Stomach (tissue), 8 donors: ENCODE measurements at regions not wholly inside any gene's neighbourhood (a gene's known extent, or its start where the extent isn't known, plus 50 kb on each side); places are given as distances from the start of the nearest gene placed in this dataset.
A peak's percentile ranks its signal among the peaks of the same experiment; 100 is the strongest.

ENCODE experiments used
- DNase-seq, 2 donors: peaks; one replicate each; pipeline versions ENCODE4 v3.0.0 to v3.0.0-alpha.2; 2013 to 2019
- H3K27ac ChIP-seq, 5 donors: fragments of 200-600 bp in 4 of 5; sonication (generic) in 4 of 5; one replicate each; pipeline ENCODE4 v1.5.1; 2013 to 2019; ENCODE audit warnings: mild to moderate bottlenecking in 1 of 5, moderate library complexity in 1 of 5
- H3K27me3 ChIP-seq, 3 donors: fragments of 200-600 bp; sonication (generic); one replicate each; pipeline ENCODE4 v1.5.1; 2017 to 2019; ENCODE audit warnings: mixed run types in 1 of 3
- H3K36me3 ChIP-seq, 4 donors: fragments of 200-600 bp; sonication (generic); 1 replicate in 3 of 4; 2 replicates in 1 of 4; pipeline ENCODE4 v1.5.1; 2016 to 2019
- H3K4me1 ChIP-seq, 4 donors: fragments of 200-600 bp; sonication (generic); one replicate each; pipeline ENCODE4 v1.5.1; 2016 to 2019
- H3K4me3 ChIP-seq, 4 donors: fragments of 200-600 bp; sonication (generic) in 3 of 4; one replicate each; pipeline ENCODE4 v1.5.1; 2016 to 2019; ENCODE audit warnings: mild to moderate bottlenecking in 1 of 4
- H3K9me3 ChIP-seq, 4 donors: fragments of 200-600 bp; sonication (generic); one replicate each; pipeline ENCODE4 v1.5.1; 2016 to 2019
- CTCF ChIP-seq, 7 experiments: fragments of 450-650 bp in 4 of 7; fragments of 200-600 bp in 3 of 7; sonication (generic) in 3 of 7; IDR thresholded peaks; one replicate each; pipeline ENCODE4 v1.5.1; 2016 to 2019; ENCODE audit warnings: antibody characterized with exemption in 7 of 7, control low read depth in 2 of 7, mild to moderate bottlenecking in 1 of 7
- EP300 ChIP-seq: sonication (generic); formaldehyde crosslinking; IDR thresholded peaks from one replicate; pipeline ENCODE4 v1.6.1; 2017; ENCODE audit warnings: antibody characterized with exemption
- POLR2A ChIP-seq, 4 donors: fragments of 450-650 bp; IDR thresholded peaks; one replicate each; pipeline ENCODE4 v1.6.1; 2016; ENCODE audit warnings: antibody characterized with exemption in 4 of 4, control low read depth in 2 of 4, mild to moderate bottlenecking in 1 of 4, moderate library complexity in 1 of 4
- POLR2AphosphoS5 ChIP-seq, 3 donors: sonication (generic); formaldehyde crosslinking; IDR thresholded peaks; one replicate each; pipeline ENCODE4 v1.6.1; 2016; ENCODE audit warnings: antibody characterized with exemption in 3 of 3
- WGBS, 5 donors: extraction: QIAGEN DNeasy Blood & Tissue Kit in 3 of 5; methylation state at CpG; one replicate each; pipeline versions ENCODE4 v1.1.5 to v1.1.7; 2013 to 2018; 5-methylcytosine and 5-hydroxymethylcytosine counted together
- intact Hi-C: fragments of 100-400 bp; cut with DNase I; formaldehyde crosslinking; loops from one replicate; pipeline ENCODE4 v1.15.1; 2023; ENCODE audit warnings: low total_unique reads
- donor health status: healthy with polysubstance abuse.
- donor health status: Bipolar disorder and iron deficiency.
- donor health status: healthy.

- Histone ChIP-seq H3K4me3 (no peak overlapping the region), H3K27ac (no peak overlapping the region), H3K27me3 (peaks cover 0 to 74% (median 9%) of the 10 kb centered on the region in 3 donors), H3K9me3 (no peaks in the 10 kb centered on the region), H3K36me3 (no peaks in the 10 kb centered on the region), H3K4me1 (no peaks in the 10 kb centered on the region)
- DNase-seq: peak in 1 of 2 donors; percentile 23
- WGBS, 5 donors: 79 to 87% (median 85%) methylated on average over 20 to 22 of the region's 22 CpGs
- no peak for TF ChIP-seq POLR2AphosphoS5 (IDR thresholded peaks at IDR 0.05)
- TF ChIP-seq CTCF (IDR thresholded peaks at IDR 0.05): no peak
- no peak for TF ChIP-seq POLR2A (IDR thresholded peaks at IDR 0.05)
- no peak for TF ChIP-seq EP300
- intact Hi-C loops: no loop called here
Observed at GRCh38 chr10:131818510-131819234, 82.1 kb upstream of the PPP2R2D start.

GRCh38 chr10:131819241-131820072 lies 81.4 kb upstream of the PPP2R2D start:
- DNase-seq: peak in 1 of 2 donors; percentile 15
- intact Hi-C loops: no loop called here
- 57 to 71% (median 61%) methylated on average over 23 to 25 of the region's 25 CpGs for WGBS, 5 donors
- Histone ChIP-seq H3K27ac (no peak overlapping the region), H3K4me1 (no peaks in the 10 kb centered on the region), H3K27me3 (peaks cover 0 to 80% (median 12%) of the 10 kb centered on the region in 3 donors), H3K36me3 (no peaks in the 10 kb centered on the region), H3K4me3 (no peak overlapping the region), H3K9me3 (no peaks in the 10 kb centered on the region)
- TF ChIP-seq POLR2A (IDR thresholded peaks at IDR 0.05) (no peak), CTCF (IDR thresholded peaks at IDR 0.05) (no peak), POLR2AphosphoS5 (IDR thresholded peaks at IDR 0.05) (no peak), EP300 (no peak)

- TF ChIP-seq EP300: no peak
- TF ChIP-seq CTCF (IDR thresholded peaks at IDR 0.05): no peak
- TF ChIP-seq POLR2A (IDR thresholded peaks at IDR 0.05): no peak
- TF ChIP-seq POLR2AphosphoS5 (IDR thresholded peaks at IDR 0.05): no peak
- Histone ChIP-seq H3K36me3 (no peaks in the 10 kb centered on the region), H3K4me3 (no peak overlapping the region), H3K4me1 (peaks cover 0 to 3% (median 0%) of the 10 kb centered on the region in 4 donors), H3K9me3 (no peaks in the 10 kb centered on the region), H3K27me3 (peaks cover 0 to 76% (median 19%) of the 10 kb centered on the region in 3 donors), H3K27ac (no peak overlapping the region)
- DNase-seq: no peak
- 78 to 89% (median 84%) methylated on average over 9 of the region's 9 CpGs for WGBS, 5 donors
- intact Hi-C loops: no loop called here
Observed at GRCh38 chr10:131820626-131821025, 80.2 kb upstream of the PPP2R2D start.

- H3K9me3 ChIP-seq: no peaks in the 10 kb centered on the region
- no peak overlapping the region for H3K27ac ChIP-seq
- H3K27me3 ChIP-seq: peaks cover 0 to 72% (median 19%) of the 10 kb centered on the region in 3 donors
- H3K4me3 ChIP-seq: no peak overlapping the region
- 79 to 87% (median 84%) methylated on average over 8 of the region's 8 CpGs for WGBS, 5 donors
- H3K4me1 ChIP-seq: peaks cover 0 to 3% (median 0%) of the 10 kb centered on the region in 4 donors
- no peak for TF ChIP-seq CTCF (IDR thresholded peaks at IDR 0.05)
- TF ChIP-seq POLR2AphosphoS5 (IDR thresholded peaks at IDR 0.05): no peak
- no peak for TF ChIP-seq POLR2A (IDR thresholded peaks at IDR 0.05)
- no peak for TF ChIP-seq EP300
- no peaks in the 10 kb centered on the region for H3K36me3 ChIP-seq
- peak in 1 of 2 donors; percentile 17 for DNase-seq
- intact Hi-C loops: no loop called here
Observed at GRCh38 chr10:131821378-131822012, 79.3 kb upstream of the PPP2R2D start.
